HCT116 (cell line): ENCODE measurements at regions not wholly inside any gene's neighbourhood (a gene's known extent, or its start where the extent isn't known, plus 50 kb on each side); places are given as distances from the start of the nearest gene placed in this dataset.

Source experiments
- CTCF ChIP-seq, 3 experiments: fragments of 200-600 bp in 1 of 3; sonication (generic) in 1 of 3; IDR thresholded peaks in 2 of 3; conservative IDR thresholded peaks in 1 of 3; 2 replicates each; pipeline ENCODE4 v1.5.1; 2012 to 2017; ENCODE audit warnings: low read depth in 2 of 3, low read length in 2 of 3, antibody characterized with exemption in 1 of 3, borderline replicate concordance in 1 of 3, control low read depth in 1 of 3, mild to moderate bottlenecking in 1 of 3, mixed read lengths in 1 of 3, mixed run types in 1 of 3, moderate library complexity in 1 of 3; ENCODE audit not compliant: insufficient read depth in 1 of 3
- EGR1 ChIP-seq: IDR thresholded peaks from 2 replicates; pipeline ENCODE4 v1.6.1; 2012; ENCODE audit warnings: low read depth
- EZH2phosphoT487 ChIP-seq: fragments of 200-600 bp; IDR thresholded peaks from 2 replicates; pipeline ENCODE4 v1.6.1; 2018; ENCODE audit warnings: antibody characterized with exemption, borderline replicate concordance
- RAD21 ChIP-seq: IDR thresholded peaks from 2 replicates; pipeline ENCODE4 v1.6.1; 2012; ENCODE audit warnings: low read depth, mild to moderate bottlenecking

GRCh38 chr13:60691268-60691667 is 294.2 kb downstream of the TDRD3 start:
- no peak for TF ChIP-seq RAD21
- no peak for TF ChIP-seq EZH2phosphoT487
- TF ChIP-seq EGR1: no peak
- no peak for TF ChIP-seq CTCF (IDR thresholded peaks at IDR 0.05 in 2 of 3, conservative IDR thresholded peaks at IDR 0.05 in 1 of 3; ENCODE audit: borderline replicate concordance in 1 of 3, insufficient read depth in 1 of 3, low read depth in 2 of 3, low read length in 2 of 3)
